NT2/D1 (cell line): ENCODE measurements at regions not wholly inside any gene's neighbourhood (a gene's known extent, or its start where the extent isn't known, plus 50 kb on each side); places are given as distances from the start of the nearest gene placed in this dataset.

ENCODE experiments used
- SUZ12 ChIP-seq: IDR thresholded peaks from 2 replicates; pipeline ENCODE4 v1.6.1; 2011; ENCODE audit not compliant: insufficient read length, insufficient read depth; ENCODE audit errors: extremely low read depth
- YY1 ChIP-seq: IDR thresholded peaks from 2 replicates; pipeline ENCODE4 v1.6.1; 2011; ENCODE audit not compliant: insufficient read length, insufficient read depth
- ZNF274 ChIP-seq: IDR thresholded peaks from 2 replicates; pipeline ENCODE4 v1.6.1; 2011; ENCODE audit warnings: mild to moderate bottlenecking, low read depth, low read length

GRCh38 chr6:106885679-106886078, 88.8 kb downstream of the CD24 start:
- no peak for TF ChIP-seq ZNF274
- no peak for TF ChIP-seq SUZ12
- no peak for TF ChIP-seq YY1
